ENCODE measurements at regions not wholly inside any gene's neighbourhood (a gene's known extent, or its start where the extent isn't known, plus 50 kb on each side); places are given as distances from the start of the nearest gene placed in this dataset.

DNA sequence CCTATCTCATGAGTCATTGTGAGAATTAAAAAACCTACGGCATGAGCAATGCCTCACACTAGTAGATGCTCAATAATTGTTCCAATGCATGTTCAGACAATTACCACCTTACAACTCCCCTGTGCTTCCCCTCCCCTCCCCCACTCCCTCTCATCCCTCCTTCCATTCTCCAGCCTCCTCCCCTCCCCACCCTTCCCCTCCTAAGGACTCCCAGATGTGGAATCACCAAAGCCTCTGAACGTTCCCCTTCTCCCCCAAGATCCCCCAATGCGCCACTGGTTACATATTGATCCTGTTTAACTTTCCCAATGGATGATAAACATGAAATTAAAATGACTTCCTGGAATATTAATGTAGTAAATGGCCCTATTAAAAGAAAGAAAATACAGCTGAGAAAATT lies 84.8 kb downstream of the PCDH1 start:
- Histone ChIP-seq H3K36me3 (no peaks in the 10 kb centered on the region), H3K9me3 (no peaks in the 10 kb centered on the region), H3K4me3 (no peak overlapping the region), H3K27me3 (no peaks in the 10 kb centered on the region), H3K4me1 (no peaks in the 10 kb centered on the region), H3K27ac (no peak overlapping the region)
- DNase-seq (no peak), ATAC-seq (no peak)
- intact Hi-C loops (cut with DNase I) = no loop called here
- TF ChIP-seq, protein P1, sequence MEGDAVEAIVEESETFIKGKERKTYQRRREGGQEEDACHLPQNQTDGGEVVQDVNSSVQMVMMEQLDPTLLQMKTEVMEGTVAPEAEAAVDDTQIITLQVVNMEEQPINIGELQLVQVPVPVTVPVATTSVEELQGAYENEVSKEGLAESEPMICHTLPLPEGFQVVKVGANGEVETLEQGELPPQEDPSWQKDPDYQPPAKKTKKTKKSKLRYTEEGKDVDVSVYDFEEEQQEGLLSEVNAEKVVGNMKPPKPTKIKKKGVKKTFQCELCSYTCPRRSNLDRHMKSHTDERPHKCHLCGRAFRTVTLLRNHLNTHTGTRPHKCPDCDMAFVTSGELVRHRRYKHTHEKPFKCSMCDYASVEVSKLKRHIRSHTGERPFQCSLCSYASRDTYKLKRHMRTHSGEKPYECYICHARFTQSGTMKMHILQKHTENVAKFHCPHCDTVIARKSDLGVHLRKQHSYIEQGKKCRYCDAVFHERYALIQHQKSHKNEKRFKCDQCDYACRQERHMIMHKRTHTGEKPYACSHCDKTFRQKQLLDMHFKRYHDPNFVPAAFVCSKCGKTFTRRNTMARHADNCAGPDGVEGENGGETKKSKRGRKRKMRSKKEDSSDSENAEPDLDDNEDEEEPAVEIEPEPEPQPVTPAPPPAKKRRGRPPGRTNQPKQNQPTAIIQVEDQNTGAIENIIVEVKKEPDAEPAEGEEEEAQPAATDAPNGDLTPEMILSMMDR (IDR thresholded peaks at IDR 0.05) = no peak

DNA sequence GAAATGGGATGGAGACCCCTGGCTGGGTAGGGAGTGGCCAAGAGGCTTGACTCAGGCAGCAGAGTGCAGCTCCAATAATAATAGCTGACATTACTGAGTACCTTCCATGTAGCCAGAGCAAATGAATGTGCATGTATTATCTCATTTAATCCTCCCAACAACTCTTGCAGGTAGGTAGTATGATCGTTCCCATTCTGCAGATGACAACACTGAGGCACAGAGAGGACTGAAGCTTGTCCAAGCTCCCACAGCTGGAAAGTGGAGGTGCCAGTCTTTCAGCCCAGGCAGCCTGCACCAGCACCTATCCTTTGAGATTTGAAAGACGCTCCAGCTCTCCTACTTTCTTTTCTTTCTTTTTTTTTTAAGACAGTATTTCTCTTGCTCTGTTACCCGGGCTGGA lies 87.6 kb downstream of the PCDH1 start:
- no peaks in the 10 kb centered on the region for H3K9me3 ChIP-seq
- TF ChIP-seq, protein P1 (IDR thresholded peaks at IDR 0.05) = no peak
- no peak overlapping the region for H3K27ac ChIP-seq
- no peaks in the 10 kb centered on the region for H3K4me1 ChIP-seq
- H3K27me3 ChIP-seq = no peaks in the 10 kb centered on the region
- H3K4me3 ChIP-seq = no peak overlapping the region
- H3K36me3 ChIP-seq = no peaks in the 10 kb centered on the region
- DNase-seq = no peak
- intact Hi-C loops (cut with DNase I) = no loop called here
- no peak for ATAC-seq

DNA sequence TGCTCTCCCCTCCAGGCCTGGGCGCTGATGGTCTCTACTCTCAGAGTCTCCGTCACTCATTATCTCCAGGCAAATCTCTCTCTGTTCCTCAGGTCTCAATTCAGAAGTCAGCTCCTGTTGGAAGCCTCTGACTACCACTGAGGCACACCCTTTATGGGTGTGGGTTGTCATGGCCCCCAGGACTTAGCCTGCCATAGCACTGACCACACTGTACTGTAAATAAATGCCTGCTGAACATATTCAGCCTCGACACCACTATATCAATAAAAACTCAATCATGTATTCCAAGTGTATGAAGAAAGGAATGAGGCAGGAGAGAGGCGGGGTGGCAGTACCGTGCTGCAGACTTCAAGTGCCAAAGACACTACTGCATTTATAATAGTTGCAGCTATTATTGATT lies 88.9 kb downstream of the PCDH1 start:
- H3K9me3 ChIP-seq = no peaks in the 10 kb centered on the region
- intact Hi-C loops (cut with DNase I) = no loop called here
- H3K27ac ChIP-seq = no peak overlapping the region
- H3K4me1 ChIP-seq = no peaks in the 10 kb centered on the region
- DNase-seq (no peak), ATAC-seq (no peak)
- H3K36me3 ChIP-seq = no peaks in the 10 kb centered on the region
- H3K4me3 ChIP-seq = no peak overlapping the region
- H3K27me3 ChIP-seq = no peaks in the 10 kb centered on the region
- TF ChIP-seq, protein P1 (IDR thresholded peaks at IDR 0.05) = no peak

DNA sequence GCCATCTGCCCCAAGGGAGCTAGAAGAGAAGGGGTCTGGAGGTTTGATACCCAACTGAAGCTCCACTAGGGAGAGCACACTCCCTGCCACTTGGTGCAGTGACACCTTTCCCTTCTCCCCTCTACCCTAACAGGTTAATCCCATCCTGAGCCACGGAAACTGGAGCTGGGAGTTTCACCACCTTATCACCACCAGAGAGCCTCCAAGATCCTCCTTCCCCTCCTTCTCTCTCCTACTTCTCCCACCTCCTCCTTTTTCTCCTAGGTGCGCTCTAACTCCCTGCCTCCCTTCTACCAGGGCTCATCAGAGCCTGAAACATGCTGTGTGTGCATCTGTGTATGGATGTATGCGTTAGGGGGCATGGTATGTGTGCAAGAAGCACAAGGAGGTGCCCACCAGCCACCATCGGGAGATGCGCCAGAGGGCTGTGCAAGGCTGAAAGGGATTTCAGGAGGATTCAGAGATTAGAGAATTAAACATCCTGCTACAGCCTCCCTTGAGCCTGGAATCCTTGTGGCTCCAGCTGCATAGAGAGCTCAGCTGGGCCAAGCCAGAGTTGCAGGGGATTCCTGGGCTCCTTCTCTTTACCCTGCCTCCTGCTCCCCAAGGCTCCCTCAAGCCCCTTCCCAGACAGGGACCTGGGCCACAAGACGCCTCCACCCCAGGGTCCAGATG lies 89.8 kb downstream of the PCDH1 start:
- H3K4me1 ChIP-seq = no peaks in the 10 kb centered on the region
- no peak for ATAC-seq
- no peak for DNase-seq
- TF ChIP-seq, protein P1 (IDR thresholded peaks at IDR 0.05) = no peak
- no peaks in the 10 kb centered on the region for H3K9me3 ChIP-seq
- H3K36me3 ChIP-seq = no peaks in the 10 kb centered on the region
- intact Hi-C loops (cut with DNase I) = no loop called here
- no peak overlapping the region for H3K27ac ChIP-seq
- H3K4me3 ChIP-seq = no peak overlapping the region
- no peaks in the 10 kb centered on the region for H3K27me3 ChIP-seq

DNA sequence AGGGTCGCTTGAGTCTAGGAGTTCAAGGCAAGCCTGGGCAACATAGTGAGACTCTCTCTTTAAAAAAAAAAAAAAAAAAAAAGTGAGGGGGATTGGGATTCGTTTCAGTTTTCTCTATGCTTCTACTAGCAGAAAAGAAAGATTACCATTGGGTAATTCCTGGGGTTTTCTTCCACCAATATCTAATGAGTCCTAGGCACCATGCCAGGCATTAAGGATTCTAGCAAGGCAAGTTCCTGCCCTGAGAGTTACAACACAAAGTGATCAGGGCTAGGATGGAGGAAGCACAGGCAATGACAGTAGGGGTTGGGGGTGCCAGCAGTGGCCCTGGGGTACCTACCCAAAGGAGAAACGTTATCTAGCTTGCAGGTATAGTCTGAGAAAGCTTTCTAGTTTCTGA lies 90.8 kb downstream of the PCDH1 start:
- DNase-seq (peak in 1 of 4 donors; percentile 50), ATAC-seq (no peak)
- Histone ChIP-seq H3K4me1 (no peaks in the 10 kb centered on the region), H3K4me3 (no peak overlapping the region), H3K27me3 (no peaks in the 10 kb centered on the region), H3K27ac (no peak overlapping the region), H3K9me3 (no peaks in the 10 kb centered on the region), H3K36me3 (no peaks in the 10 kb centered on the region)
- TF ChIP-seq, protein P1 (IDR thresholded peaks at IDR 0.05) = no peak
- intact Hi-C loops (cut with DNase I) = no loop called here
